ENCODE measurements at regions not wholly inside any gene's neighbourhood (a gene's known extent, or its start where the extent isn't known, plus 50 kb on each side); places are given as distances from the start of the nearest gene placed in this dataset.
"Not testable (repeated sequence)": the region's sequence is repeated elsewhere in the genome, so short reads cannot be mapped to it uniquely, and the experiment has no call there.

DNA sequence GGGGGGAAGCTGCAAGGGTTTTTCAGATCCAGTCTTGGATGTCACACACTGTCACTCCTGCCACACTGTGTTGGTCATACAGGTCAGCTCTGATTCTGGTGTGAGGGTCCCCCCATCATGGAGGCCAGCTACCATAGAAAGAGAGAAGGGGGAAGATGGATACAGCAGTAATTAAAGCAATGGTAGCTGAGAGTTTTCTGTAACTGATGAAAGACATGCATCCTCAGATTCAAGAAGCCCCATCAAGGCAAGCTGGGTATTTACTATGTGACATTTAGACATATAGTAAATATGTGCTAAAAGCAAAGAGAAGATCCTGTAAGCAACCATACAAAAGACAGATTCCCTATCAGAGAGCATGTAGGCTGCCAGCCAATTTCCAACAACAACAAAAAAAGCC lies 110.9 kb upstream of the COL5A1 start:
- DNase-seq (ENCODE audit: low spot score) = no peak

DNA sequence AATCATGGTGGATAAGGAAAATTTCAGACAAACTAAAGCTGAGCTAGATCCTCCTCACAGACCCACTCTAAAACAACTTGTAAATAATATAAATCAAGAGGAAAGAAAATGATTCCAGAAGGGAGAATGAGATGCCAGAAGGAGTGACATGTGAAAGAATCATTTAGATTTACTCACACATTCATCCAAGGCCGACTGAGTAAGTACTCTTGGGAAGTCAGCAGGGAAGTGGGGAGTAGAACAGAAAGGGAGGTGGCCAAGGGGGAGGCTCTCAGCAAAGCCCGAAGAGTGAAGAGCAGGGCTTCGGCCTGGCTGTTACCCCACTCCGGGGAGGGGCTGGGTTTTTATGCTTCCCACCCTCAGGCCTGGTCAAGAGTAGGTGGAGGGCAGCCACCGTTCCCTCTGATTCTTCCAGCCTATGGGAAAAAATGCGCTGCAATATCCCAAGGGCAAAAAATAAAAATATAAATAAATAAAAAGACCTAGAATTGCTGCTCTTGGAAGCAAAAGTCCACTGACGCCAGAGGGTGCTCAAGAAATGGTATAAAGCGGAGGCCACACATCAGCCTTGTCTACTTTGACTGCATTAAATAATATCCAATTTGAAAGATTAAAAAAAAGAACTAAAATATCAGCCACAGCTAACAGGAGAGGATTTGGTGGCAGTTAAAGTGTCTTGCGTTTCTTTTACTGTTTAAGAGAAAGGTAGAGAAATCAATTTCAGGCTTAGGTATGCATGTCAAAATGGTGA lies 110.2 kb upstream of the COL5A1 start:
- DNase-seq (ENCODE audit: low spot score) = no peak

DNA sequence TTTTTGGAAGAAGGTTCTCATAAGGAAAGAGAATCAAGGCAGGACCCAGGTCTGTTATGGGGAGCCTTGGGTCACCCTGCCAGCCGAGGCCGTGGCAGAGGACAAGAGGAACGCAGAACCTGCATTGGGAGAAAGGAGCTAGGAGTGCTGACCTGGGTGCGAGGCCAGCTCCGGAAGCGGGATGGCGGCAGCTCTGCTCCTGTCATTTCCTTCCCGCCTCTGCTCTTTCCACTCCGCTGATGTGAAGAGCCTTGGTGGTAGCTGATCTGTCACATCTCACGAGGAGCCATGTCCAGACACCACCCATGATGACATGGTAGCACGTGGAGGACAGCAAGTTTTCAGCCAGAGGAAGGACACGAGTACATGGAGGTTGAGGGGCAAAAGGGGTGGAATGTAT lies 109.5 kb upstream of the COL5A1 start:
- no peak for DNase-seq (ENCODE audit: low spot score)

DNA sequence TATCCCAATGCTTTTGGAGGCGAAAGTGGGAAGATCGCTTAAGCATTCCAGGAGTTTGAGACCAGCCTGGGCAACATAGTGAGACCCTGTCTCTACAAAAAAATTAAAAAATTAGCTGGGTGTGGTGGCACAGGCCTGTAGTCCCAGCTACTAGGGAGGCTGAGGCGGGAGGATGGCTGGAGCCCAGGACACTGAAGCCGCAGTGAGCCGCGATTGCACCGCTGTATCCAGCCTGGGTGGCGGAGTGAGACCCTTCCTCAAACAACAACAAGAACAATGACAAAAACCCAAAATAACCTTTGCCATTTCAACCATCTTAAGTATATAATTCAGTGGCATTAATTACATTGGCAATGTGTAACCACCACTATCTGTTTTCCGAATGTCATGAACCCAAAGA lies 108.9 kb upstream of the COL5A1 start:
- not testable (repeated sequence) for DNase-seq (ENCODE audit: low spot score)

DNA sequence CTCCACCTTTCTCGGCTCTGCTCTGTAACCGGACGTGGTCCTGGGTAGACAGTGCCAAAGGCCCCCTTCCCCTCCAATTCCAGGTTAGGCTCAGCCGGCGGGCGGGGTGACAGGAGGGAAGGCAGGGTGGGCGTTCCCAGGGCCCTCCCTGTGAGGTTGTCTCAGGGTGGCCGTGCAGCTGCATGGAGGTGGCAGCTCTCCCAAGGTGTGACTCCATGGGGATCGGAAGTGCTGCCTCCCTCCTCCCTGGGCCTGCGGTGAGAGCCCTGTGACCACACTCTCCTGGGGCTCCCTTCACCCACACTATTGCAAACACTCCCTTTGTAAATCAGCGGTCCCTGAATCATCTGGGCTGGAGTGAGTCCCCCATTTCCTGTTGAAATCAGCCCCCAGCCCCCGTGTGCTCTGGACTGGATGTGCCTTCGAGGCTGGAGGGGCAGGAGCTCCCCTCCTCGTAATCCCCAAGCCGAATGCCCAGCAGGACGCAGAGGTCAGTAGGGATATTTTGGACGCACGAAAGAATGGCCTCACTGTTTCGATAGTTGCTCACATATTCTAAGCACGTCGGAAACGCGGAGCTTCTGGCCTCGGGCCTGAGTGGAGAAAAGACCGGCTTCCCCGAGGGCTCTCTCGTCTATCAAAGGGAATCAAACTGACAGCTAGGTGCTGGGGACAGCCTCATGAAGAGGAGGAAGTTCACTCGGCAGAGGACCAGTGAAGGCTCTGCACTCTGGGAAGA lies 107.6 kb upstream of the COL5A1 start:
- DNase-seq (ENCODE audit: low spot score) = peak; percentile 59

DNA sequence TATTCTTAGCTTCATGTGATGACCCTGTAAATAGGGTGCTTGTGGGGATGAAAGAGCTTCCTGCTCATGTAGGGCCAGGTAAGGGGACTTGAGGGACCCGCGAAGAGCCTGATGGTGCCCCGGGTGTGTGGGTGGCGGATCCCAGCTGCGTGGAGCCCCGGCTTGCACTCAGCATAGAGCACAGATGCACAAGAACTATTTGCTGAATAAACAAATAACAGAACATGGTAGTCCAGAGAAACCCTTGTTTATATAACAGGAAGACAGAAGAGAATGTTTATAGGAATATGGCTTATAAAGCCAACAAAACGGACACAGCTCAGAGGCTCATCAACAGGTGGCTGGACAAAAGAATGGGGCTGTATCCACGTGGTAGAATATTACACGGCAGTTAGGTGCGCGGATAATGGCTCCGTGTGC lies 106.9 kb upstream of the COL5A1 start:
- DNase-seq (ENCODE audit: low spot score) = peak; percentile 66

DNA sequence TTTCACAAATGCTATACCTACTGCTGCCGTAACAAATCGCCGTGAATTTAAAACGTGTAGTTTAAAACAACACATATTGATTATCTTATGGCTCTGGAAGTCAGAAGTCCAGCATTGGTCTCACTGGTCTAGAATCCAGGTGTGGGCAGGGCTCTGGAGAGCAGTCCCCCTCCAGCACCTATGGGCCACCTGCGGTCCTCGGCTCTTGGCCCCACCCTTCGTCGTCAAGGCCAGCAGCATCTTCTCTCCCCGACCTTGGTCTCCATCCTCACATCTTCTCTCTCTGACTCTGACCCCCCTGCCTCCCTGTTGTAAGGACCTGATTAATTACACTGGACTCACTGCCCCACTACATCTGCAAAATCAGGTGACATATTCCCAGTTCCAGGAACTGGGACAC lies 106.4 kb upstream of the COL5A1 start:
- DNase-seq (ENCODE audit: low spot score) = no peak

DNA sequence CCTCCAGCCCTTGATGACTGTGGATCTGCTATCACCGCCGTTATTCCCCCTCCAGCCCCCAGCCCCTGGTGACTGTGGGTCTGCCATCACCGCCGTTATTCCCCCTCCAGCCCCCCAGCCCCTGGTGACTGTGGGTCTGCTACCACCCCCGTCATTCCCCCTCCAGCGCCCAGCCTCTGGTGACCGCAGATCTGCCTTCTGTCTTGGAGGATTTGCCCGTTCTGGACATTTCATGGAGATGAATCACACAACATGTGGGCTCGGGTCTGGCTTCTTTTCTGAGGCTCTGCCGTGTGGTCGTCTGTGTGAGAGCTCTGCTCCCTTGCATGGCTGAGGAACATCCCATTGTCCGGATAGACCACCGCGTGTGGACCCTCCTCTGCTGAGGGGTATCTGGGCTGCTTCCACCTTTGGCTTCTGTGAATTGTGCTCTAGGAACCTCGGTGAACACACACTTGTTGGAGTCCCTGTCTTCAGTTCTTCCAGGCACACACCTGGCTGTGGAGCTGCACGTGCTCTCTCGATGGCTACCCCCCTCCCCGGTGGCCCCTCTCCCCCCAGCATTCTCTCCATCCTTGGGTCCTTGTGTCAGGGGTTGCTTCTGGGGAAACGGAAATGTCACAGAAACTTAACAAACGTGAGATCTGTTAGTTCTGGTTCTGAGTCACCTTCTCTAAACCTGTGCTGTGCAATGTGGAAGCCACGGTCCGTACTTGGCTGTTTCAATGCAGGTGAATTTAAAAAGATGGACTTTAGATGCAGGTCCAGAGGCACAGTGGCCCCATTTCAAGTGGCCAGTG lies 105.3 kb upstream of the COL5A1 start:
- peak; percentile 61 for DNase-seq (ENCODE audit: low spot score)

DNA sequence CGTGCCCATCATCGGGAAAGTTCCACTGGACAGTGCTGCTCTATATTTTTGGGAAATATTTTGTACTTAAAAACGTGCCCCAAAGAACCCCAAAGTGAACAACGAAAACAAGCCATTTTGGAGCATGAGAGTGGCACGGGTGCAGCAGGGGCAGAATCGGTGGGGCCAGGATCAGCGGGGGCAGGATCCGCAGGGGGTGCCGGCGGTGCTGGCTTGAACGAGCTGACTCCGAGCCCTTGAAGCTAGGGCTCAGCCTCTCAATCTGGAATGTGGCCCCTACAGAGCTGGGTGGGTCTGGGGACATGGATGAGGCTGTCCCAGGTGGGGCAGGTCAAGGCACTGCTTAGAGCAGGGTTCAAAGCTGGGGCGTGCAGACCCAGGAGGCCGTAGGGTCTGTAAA lies 104.7 kb upstream of the COL5A1 start:
- DNase-seq (ENCODE audit: low spot score) = no peak

DNA sequence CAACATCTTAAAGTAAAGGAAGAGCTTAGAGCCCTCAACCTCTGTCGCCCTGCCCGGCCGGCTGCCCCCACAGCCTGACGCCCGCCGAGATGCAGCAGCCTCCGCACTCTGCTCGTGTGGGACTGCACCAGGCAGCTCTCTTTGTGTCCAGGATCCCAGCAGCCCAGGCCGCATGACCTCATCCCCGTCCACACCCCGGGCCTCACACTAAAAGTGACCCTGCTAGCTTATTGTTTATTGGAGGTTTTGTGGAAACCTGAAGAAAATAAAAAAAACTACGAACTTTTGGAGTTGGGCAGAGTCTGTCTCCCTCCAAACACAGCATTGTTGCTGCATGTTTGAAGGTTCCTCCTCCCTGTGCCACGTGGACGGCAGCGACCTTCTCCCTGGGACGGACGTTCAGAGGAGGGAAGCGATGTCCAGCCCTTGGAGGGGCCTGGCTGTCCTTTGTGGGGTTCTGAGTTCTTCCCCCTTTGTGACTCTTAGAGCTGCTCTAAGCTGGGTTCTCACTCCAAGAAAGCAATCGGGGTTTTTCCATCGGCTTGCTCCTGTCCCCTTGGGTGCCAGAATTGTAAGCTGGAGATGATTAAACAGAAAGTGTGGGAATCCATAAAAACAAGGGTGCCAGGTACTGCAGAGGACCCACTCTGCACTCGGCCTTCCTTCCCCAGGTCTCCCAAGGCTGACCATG lies 103.5 kb upstream of the COL5A1 start:
- no peak for DNase-seq (ENCODE audit: low spot score)

DNA sequence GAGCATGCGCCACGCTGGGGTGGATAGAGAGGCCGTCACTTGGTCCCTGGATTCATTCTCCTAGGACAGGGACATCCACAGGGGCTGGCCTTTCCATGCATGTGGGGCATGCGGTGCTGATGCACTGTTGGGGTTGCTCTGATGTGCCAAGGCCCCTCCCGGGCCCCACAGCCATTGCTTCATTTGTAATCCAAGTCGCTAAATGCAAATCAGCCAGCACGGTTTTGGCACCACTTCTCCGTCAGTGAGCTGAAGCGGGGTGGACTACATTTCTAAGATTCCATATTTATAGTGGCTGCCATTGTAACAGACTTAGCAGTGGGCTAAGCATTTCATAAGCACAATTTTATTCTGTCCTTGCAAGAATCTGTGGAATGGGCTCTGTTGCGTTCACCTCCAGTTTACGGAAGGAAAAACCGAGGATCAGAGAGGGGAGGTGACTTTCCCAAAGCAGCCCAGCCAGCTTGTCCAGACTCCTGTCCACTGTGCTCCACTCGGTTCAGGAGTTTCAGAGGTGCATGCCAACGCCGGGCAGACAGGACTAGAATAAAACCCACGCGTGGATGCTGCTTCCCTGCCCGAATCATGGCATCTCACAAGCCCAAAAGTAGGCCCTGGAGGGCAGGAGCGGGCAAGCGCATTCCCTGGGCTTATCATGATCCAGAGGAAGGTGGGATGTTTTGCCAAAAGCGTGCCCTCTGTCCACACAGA lies 102.6 kb upstream of the COL5A1 start:
- DNase-seq (ENCODE audit: low spot score) = no peak

DNA sequence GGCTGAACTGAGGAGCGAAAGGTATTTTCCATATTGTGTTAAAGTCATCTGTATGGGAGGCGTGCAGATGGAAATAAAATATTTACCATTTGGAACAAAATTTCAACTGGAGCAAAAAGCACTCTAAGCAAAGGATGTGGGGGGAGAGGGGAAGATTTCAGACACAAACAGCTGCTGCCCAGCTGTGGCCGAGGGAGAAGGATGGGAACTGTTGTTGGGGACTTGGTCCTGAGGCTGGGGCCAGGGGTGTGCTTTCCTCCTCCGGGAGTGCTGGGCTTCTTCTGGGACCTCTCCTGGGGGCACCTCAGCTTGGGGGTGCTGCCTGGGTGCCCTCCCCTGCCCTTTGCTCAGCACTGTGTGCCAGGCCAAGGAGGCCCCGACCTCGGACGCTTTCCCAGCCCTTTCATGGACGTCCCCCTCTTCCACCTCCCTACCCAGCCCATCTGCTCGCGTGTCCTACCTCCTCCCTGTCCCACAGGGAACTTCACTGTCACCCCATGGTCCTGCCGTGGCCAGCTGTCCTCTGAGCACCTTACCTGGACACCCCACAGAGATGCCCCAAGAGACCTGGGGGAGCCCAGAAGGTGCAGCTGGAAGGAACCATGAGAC lies 101.9 kb upstream of the COL5A1 start:
- no peak for DNase-seq (ENCODE audit: low spot score)

DNA sequence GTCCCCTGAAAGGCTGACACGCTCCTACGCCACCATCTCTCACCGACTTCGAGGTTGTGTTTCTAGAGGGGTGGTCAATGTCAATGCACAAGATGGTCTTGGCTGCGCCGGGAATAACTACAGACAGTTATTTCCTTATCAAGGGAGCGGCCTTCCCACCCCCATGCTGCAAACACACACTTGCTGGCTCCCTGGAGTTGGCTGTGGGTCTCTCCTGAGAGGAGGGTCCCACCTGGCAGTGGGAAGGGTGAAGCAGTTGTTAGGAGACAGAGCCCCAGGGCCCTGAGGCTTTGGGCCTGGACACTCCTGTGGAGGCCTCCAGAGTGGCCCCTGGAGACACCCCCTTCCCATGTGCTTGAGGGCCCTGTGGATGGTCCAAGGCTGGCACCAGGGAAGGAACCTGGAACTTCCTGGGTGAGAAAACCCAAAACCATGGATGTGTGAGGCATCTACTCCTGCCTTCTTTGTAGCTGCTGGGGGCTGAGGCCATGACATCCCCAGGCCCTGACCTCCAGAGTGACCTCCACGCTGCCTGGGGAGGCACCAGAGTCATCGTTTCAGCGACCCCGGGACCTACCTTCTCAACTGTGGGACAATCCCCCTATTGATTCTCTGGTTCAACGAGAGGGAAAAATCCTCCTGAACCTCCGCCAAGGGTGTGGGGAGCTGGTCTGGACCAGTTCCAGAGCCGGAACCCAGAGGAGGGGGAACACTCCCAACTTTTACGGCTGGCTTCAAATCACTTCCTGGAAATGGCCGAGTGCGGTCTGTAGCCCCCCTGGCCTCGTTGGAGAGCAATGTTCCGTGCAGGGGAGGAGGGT lies 101.1 kb upstream of the COL5A1 start:
- DNase-seq (ENCODE audit: low spot score) = no peak

DNA sequence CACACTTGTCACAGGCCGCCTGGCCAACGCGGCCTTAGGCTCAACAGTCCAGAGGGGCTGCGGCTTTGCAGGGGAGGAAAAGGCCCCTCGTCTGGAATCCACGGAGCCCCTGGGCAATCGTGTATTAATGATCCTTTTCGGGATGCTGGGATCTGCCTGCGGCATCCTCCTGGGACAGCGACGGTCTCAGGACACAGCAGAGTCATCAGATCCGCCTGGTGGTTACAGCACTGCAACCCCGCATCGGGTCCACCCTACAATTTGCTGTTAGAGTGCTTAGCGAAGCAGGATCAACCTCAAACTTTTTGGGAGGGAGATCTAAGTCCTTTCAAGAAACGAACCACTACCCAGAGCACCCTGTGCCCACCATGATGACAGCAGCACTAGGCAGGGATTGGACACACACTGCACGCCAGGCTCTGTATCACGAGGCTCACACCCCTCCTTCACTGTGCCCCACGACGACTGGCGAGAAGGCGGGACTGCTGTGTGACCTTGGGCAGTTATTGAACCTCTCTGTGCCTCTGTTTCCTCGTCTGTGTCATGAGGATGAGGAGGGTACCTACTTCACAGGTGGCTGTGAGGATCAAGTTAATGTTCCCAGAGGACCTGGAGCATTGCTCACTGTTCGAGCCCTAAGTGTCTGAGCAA lies 100.4 kb upstream of the COL5A1 start:
- no peak for DNase-seq (ENCODE audit: low spot score)

DNA sequence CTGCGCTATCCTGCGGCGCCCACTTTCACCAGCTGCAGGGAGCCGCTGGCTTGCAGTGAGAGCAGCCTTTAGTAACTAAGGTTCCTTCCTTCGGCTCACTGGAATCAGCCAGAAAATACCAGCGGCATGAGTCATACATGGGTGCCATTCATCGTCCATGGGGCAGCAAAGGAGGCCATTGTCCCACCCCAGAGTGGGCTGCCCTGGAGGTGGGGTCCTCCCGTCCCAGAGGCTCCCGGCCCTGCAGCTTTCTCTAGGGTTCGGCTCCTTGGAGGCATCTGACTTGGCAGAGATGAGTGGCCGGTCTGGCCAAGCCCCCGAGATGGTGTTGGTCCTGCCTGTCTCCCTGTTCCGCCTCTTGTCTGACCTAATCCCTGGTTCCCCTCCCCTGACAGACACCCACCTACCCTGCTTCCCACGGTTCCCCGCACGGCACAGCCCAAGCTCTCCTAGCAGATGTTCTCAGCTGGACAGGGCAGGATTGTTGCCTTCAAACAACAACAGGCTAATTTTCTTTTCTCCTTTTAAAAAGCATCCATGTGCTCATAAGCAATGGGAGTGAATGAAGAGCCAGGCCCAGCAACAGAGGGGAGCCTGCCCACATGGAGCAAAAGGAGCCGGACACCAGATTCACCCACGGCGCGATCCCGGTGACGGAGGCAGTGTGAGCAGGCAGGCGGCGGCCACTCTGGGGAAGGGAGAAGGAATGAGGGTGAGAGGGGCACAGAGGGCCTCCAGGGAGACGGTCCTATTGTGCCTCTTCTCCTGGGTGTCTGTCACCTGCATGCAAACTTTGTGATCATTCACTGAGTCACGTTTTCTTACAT lies 97.0 kb upstream of the COL5A1 start:
- DNase-seq (ENCODE audit: low spot score) = peak; percentile 68

DNA sequence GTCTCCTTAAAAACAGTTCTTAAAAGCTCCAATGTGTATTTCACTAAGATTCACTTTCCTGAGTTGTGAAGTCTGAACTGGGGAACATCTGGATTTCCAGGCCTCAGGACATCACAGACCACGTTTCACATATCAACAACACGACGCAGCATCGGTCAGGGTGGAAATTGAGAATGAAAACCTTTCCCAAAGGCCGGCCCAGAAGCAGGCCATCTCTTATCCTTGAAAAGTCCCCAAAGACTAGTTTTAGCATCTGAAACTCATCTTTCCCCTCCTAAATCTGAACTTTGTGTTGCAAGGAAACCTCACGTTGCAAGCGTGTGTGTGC lies 96.4 kb upstream of the COL5A1 start:
- DNase-seq (ENCODE audit: low spot score) = no peak

DNA sequence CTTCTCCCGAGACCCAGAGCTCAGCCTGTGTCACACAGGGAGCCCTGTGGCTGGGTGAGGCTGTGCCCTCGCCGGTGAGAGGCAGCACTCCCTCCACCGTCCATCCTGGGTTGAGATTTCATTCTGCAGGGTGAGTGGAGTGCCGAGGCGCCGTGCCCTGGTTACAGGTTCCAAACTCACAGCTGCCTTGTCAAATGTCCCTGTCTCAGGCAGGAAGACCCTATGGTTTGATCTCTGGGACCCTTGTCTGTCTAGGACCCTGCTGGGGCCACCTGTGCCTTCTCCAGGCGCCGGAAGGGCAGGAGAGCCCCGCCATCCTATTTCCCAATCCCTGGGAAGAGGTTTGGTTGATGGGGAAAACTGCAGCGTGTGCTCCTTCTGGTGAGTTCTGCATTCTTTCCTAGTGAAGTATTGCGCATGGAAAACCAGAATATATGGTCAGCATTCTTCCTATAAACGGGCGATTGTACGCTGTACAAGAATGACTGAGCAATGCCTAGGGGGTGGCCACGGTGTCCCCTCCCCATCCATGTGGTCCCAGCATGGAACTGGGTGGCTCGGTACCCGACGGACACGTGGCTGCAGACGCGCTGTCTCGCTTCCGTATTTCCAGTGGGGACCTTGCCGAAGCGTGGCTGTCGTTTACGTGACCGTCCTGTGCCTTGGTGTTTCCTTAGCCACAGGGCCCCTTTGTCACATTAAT lies 95.9 kb upstream of the COL5A1 start:
- DNase-seq (ENCODE audit: low spot score) = peak; percentile 39

DNA sequence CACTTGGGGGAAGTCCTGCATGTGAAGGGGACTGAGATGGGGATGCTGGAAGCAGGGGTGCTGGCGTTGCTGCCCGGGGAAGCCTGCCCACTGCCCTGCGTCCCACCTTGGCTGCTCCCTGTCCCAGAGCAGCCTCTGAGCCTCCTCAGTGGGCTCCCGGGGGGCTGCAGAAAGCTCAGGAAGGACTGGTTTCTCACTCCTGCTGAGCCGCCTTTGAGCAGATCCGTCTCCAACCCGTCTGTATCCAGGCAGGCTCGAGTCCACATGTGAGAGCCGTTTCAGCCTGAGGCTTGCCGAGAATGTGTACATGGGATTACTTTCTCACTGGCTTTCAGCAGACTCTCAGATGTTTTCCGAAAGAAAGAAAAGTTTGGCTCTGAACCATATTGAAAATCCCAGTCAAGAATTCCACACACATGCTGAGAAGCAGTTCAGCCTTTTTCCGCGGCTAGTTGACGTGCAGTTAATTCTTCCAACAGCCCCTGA lies 95.3 kb upstream of the COL5A1 start:
- no peak for DNase-seq (ENCODE audit: low spot score)

All from H4 (cell line).